ENCODE measurements at regions not wholly inside any gene's neighbourhood (a gene's known extent, or its start where the extent isn't known, plus 50 kb on each side); places are given as distances from the start of the nearest gene placed in this dataset.

GRCh38 chr6:14035874-14036273 is 81.7 kb upstream of the CD83 start:
- TF ChIP-seq ZNF274 (IDR thresholded peaks at IDR 0.05; ENCODE audit: low read depth, low read length) (no peak), SUZ12 (IDR thresholded peaks at IDR 0.05; ENCODE audit: extremely low read depth, insufficient read depth, insufficient read length) (no peak)
